Kidney (tissue), 13 donors: ENCODE measurements at regions not wholly inside any gene's neighbourhood (a gene's known extent, or its start where the extent isn't known, plus 50 kb on each side); places are given as distances from the start of the nearest gene placed in this dataset.

Experiments
- DNase-seq, 5 donors: peaks; one replicate each; pipeline ENCODE4 v3.0.0-alpha.2; 2013 to 2020
- FAIRE-seq: peaks from 2 replicates; lab custom pipeline; 2012; peaks lifted over from hg19 to GRCh38; lab: Jason Lieb, UNC
- H3K27ac ChIP-seq, 2 donors: one replicate each; pipeline ENCODE4 v1.7.0; 2013; ENCODE audit warnings: low read depth in 2 of 2, low read length in 2 of 2, inconsistent platforms in 1 of 2
- H3K27me3 ChIP-seq: one replicate; pipeline ENCODE4 v1.7.1; 2013; ENCODE audit warnings: low read length, inconsistent platforms; ENCODE audit not compliant: control insufficient read depth, insufficient read depth
- H3K36me3 ChIP-seq, 3 donors: one replicate each; pipeline versions ENCODE4 v1.7.0 to v1.7.1; 2013; ENCODE audit warnings: low read length in 3 of 3, control low read depth in 1 of 3, inconsistent platforms in 1 of 3; ENCODE audit not compliant: insufficient read depth in 3 of 3, control insufficient read depth in 2 of 3
- H3K4me1 ChIP-seq, 3 donors: one replicate each; pipeline versions ENCODE4 v1.7.0 to v1.7.1; 2013; ENCODE audit warnings: low read length in 3 of 3, inconsistent platforms in 1 of 3, low read depth in 1 of 3; ENCODE audit not compliant: control insufficient read depth in 2 of 3, insufficient read depth in 2 of 3
- H3K4me3 ChIP-seq, 3 donors: one replicate each; pipeline versions ENCODE4 v1.7.0 to v1.8.1; 2013; ENCODE audit warnings: low read length in 3 of 3, control low read depth in 1 of 3, inconsistent platforms in 1 of 3
- H3K9ac ChIP-seq, 3 donors: one replicate each; pipeline versions ENCODE4 v1.7.0 to v1.7.1; 2013; ENCODE audit warnings: low read length in 3 of 3, control low read depth in 1 of 3, inconsistent platforms in 1 of 3
- H3K9me3 ChIP-seq, 3 donors: one replicate each; pipeline versions ENCODE4 v1.7.0 to v1.7.1; 2013; ENCODE audit warnings: low read length in 3 of 3, control low read depth in 1 of 3, inconsistent platforms in 1 of 3; ENCODE audit not compliant: control insufficient read depth in 2 of 3, insufficient read depth in 1 of 3
- intact Hi-C: fragments of 100-400 bp; cut with DNase I; formaldehyde crosslinking; loops from one replicate; pipeline ENCODE4 v1.11.1; 2022
- TF ChIP-seq, protein P1 (sequence below): IDR thresholded peaks from 3 replicates; pipeline ENCODE4 v1.5.1; 2012; ENCODE audit warnings: mild to moderate bottlenecking, moderate library complexity, borderline replicate concordance; ENCODE audit not compliant: insufficient read depth; ENCODE audit errors: extremely low read depth
- donor health status: control.
- donor health status: control.
- donor health status: control.
- donor health status: control.
- donor health status: control.
- donor health status: DM: yes; HTN: yes; CAD: no.
- donor health status: Normal renal cell carcinoma (clear cell type).

DNA sequence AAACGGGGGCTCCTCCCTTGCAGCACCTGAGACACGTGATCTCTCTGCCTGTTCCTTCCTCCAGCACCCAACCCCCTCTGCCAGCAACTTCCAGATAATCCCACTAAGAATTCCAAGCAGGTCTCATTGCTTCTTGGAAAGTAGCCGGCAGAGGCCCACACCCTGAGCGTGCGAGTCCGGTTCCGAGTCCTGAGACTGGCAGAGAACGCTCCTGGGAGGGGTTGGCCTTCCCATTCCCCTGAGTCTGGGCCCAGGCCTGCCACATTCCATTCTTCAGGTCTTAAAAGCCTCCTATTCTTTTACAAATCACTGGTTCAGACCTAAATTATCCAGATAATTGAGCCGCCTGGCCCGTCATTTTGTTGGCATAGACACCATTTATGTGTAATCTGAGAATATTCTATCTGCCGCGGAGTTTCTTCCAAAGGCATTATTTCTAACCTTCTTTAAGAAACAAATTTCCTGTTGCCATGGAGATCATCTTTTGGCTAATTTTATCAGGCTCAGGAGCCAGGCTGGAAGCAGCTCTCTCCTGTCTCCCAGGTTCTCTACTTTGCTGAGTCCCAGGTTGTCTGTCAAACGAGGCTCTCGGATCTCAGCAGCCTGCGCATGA is 165.4 kb downstream of the MYCN start:
- no peak overlapping the region for H3K27ac ChIP-seq
- intact Hi-C loops: no loop called here
- no peaks in the 10 kb centered on the region for H3K36me3 ChIP-seq
- DNase-seq: peak in 3 of 5 donors; percentile 42 to 57 (median 56)
- H3K9me3 ChIP-seq: no peaks in the 10 kb centered on the region
- H3K9ac ChIP-seq: no peak overlapping the region
- no peak for FAIRE-seq
- TF ChIP-seq, protein P1, sequence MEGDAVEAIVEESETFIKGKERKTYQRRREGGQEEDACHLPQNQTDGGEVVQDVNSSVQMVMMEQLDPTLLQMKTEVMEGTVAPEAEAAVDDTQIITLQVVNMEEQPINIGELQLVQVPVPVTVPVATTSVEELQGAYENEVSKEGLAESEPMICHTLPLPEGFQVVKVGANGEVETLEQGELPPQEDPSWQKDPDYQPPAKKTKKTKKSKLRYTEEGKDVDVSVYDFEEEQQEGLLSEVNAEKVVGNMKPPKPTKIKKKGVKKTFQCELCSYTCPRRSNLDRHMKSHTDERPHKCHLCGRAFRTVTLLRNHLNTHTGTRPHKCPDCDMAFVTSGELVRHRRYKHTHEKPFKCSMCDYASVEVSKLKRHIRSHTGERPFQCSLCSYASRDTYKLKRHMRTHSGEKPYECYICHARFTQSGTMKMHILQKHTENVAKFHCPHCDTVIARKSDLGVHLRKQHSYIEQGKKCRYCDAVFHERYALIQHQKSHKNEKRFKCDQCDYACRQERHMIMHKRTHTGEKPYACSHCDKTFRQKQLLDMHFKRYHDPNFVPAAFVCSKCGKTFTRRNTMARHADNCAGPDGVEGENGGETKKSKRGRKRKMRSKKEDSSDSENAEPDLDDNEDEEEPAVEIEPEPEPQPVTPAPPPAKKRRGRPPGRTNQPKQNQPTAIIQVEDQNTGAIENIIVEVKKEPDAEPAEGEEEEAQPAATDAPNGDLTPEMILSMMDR: no peak
- H3K4me3 ChIP-seq: no peak overlapping the region
- H3K4me1 ChIP-seq: no peaks in the 10 kb centered on the region
- no peaks in the 10 kb centered on the region for H3K27me3 ChIP-seq

DNA sequence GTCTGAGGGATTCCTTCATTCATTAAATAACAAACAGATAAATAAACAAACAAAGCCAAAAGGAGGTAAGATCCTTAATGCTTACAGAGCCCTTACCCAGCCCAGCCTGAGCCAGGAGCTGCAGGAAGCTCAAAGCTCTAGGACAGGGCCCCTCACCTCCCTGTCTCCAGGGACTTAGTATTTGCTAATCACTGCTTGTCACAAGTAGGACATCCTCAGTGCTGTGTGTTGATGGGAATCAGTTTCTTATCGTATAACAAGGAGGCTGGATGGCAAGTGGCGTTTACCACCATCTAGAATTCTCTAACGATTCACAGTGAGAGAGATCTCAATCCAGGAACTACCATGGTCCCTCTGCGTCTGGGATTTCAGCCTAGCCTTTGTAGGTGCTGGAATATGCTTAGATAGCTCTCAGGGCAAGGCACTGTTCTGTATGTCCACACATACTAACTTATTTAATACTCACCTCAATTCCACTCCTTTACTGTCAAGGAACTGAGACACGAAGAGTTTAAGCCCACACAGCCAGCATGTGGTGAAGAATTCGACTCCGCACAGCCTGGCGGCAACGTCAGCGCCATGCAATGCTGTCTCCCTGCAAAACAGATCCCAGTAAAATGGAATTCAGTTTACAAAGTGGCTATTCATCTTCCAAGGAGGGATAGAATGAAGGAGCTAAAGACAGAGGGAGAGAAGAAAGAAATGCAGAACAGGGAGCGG is 164.8 kb downstream of the MYCN start:
- H3K9ac ChIP-seq: no peak overlapping the region
- intact Hi-C loops: no loop called here
- H3K4me3 ChIP-seq: no peak overlapping the region
- no peaks in the 10 kb centered on the region for H3K36me3 ChIP-seq
- no peaks in the 10 kb centered on the region for H3K9me3 ChIP-seq
- DNase-seq (no peak), FAIRE-seq (no peak)
- H3K4me1 ChIP-seq: no peaks in the 10 kb centered on the region
- H3K27me3 ChIP-seq: no peaks in the 10 kb centered on the region
- TF ChIP-seq, protein P1: no peak
- no peak overlapping the region for H3K27ac ChIP-seq

DNA sequence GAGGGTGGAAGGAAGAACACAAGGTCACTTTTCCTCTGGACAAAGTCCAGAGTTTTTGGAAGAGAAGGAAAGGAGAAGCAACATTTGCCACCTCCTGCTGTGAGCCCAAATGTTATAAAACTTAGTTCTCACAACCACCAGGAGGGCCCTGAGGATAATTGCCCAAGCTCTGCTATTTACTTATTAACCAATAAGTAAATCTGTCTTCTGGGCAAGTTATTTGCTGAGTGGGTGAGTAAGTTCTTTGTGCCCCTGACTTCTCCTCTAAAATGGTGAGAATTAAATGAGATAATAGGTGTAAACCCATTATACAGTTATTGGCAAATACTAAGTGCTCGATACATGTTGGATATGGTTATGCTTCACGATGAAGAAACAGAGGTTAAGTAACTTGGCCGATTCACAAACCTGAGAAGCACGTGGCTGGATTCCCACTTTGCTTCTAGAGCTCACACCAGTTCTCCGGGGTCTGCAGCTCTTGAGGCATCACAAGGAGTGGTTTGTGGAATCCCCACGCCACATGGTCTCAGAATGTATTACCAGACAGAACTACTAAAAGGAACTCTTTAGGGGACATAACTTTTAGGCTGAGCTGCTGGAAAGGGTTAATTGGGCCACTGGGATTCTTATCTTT is 164.1 kb downstream of the MYCN start:
- Histone ChIP-seq H3K36me3 (no peaks in the 10 kb centered on the region), H3K9me3 (no peaks in the 10 kb centered on the region), H3K27ac (no peak overlapping the region), H3K4me3 (no peak overlapping the region), H3K9ac (no peak overlapping the region), H3K4me1 (no peaks in the 10 kb centered on the region), H3K27me3 (no peaks in the 10 kb centered on the region)
- DNase-seq: no peak
- intact Hi-C loops: no loop called here
- TF ChIP-seq, protein P1: no peak
- no peak for FAIRE-seq
